Panc1 (cell line): ENCODE measurements at regions not wholly inside any gene's neighbourhood (a gene's known extent, or its start where the extent isn't known, plus 50 kb on each side); places are given as distances from the start of the nearest gene placed in this dataset.

Experiments
- POLR2AphosphoS5 ChIP-seq: IDR thresholded peaks from 2 replicates; pipeline ENCODE4 v1.6.1; 2012; ENCODE audit warnings: mild to moderate bottlenecking, low read depth, low read length, moderate library complexity
- SIN3A ChIP-seq: IDR thresholded peaks from 2 replicates; pipeline ENCODE4 v1.6.1; 2012; ENCODE audit warnings: low read depth, mild to moderate bottlenecking, low read length, moderate library complexity, borderline replicate concordance; ENCODE audit not compliant: insufficient read depth
- TCF7L2 ChIP-seq: IDR thresholded peaks from 2 replicates; pipeline ENCODE4 v1.6.1; 2011; ENCODE audit warnings: mild to moderate bottlenecking, low read depth, low read length, inconsistent platforms
- TF ChIP-seq, protein P1 (sequence below): fragments of 450-650 bp; IDR thresholded peaks from 2 replicates; pipeline ENCODE4 v1.5.1; 2017; ENCODE audit warnings: mild to moderate bottlenecking
- TF ChIP-seq, protein P2 (sequence below), 2 experiments: IDR thresholded peaks; 2 replicates each; pipeline ENCODE4 v1.6.1; 2011 to 2012; ENCODE audit warnings: low read depth in 2 of 2, control low read depth in 1 of 2, low read length in 1 of 2, mild to moderate bottlenecking in 1 of 2, moderate library complexity in 1 of 2; ENCODE audit not compliant: insufficient read depth in 1 of 2

DNA sequence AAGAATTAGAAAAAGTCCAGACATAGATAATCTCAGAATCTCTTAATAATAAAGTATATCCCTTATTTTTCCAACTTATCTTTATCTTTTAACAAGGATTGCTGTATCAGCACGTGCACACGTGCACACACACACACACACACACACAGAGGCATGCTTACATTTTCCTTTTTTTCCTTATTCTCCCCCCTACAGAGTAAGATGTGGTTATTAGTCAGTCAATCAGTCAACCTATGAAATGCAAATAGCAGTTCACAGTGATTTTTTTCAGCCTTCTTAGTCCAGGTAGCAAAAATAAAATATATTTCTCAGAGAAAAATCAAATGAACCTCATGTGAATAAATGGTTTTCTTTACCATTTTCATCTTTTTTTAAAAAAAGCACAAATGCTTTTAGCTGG lies 506.2 kb upstream of the SLC39A10 start:
- TF ChIP-seq, protein P1, sequence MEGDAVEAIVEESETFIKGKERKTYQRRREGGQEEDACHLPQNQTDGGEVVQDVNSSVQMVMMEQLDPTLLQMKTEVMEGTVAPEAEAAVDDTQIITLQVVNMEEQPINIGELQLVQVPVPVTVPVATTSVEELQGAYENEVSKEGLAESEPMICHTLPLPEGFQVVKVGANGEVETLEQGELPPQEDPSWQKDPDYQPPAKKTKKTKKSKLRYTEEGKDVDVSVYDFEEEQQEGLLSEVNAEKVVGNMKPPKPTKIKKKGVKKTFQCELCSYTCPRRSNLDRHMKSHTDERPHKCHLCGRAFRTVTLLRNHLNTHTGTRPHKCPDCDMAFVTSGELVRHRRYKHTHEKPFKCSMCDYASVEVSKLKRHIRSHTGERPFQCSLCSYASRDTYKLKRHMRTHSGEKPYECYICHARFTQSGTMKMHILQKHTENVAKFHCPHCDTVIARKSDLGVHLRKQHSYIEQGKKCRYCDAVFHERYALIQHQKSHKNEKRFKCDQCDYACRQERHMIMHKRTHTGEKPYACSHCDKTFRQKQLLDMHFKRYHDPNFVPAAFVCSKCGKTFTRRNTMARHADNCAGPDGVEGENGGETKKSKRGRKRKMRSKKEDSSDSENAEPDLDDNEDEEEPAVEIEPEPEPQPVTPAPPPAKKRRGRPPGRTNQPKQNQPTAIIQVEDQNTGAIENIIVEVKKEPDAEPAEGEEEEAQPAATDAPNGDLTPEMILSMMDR = no peak
- TF ChIP-seq, protein P2, sequence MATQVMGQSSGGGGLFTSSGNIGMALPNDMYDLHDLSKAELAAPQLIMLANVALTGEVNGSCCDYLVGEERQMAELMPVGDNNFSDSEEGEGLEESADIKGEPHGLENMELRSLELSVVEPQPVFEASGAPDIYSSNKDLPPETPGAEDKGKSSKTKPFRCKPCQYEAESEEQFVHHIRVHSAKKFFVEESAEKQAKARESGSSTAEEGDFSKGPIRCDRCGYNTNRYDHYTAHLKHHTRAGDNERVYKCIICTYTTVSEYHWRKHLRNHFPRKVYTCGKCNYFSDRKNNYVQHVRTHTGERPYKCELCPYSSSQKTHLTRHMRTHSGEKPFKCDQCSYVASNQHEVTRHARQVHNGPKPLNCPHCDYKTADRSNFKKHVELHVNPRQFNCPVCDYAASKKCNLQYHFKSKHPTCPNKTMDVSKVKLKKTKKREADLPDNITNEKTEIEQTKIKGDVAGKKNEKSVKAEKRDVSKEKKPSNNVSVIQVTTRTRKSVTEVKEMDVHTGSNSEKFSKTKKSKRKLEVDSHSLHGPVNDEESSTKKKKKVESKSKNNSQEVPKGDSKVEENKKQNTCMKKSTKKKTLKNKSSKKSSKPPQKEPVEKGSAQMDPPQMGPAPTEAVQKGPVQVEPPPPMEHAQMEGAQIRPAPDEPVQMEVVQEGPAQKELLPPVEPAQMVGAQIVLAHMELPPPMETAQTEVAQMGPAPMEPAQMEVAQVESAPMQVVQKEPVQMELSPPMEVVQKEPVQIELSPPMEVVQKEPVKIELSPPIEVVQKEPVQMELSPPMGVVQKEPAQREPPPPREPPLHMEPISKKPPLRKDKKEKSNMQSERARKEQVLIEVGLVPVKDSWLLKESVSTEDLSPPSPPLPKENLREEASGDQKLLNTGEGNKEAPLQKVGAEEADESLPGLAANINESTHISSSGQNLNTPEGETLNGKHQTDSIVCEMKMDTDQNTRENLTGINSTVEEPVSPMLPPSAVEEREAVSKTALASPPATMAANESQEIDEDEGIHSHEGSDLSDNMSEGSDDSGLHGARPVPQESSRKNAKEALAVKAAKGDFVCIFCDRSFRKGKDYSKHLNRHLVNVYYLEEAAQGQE (IDR thresholded peaks at IDR 0.05; ENCODE audit: insufficient read depth in 1 of 2, low read depth in 2 of 2, low read length in 1 of 2) = no peak
- TF ChIP-seq POLR2AphosphoS5 (no peak), TCF7L2 (no peak), SIN3A (no peak)
